RWPE1 (cell line): ENCODE measurements at regions not wholly inside any gene's neighbourhood (a gene's known extent, or its start where the extent isn't known, plus 50 kb on each side); places are given as distances from the start of the nearest gene placed in this dataset.

Experiments
- CTCF ChIA-PET: fragments of 350-600 bp; sonication (Branson Sonifier 250); formaldehyde crosslinking; extraction: SDS; loops from one replicate; lab custom pipeline; 2021; lab: Yijun Ruan, JAX
- POLR2A ChIA-PET: fragments of 400-600 bp; formaldehyde crosslinking; extraction: SDS; loops from one replicate; lab custom pipeline; 2020; ENCODE audit warnings: antibody characterized with exemption; ENCODE audit not compliant: low non-redundant PET; lab: Yijun Ruan, JAX
- DNase-seq: peaks from one replicate; pipeline ENCODE4 v3.0.0; 2012; ENCODE audit warnings: low spot score
- H3K27ac ChIP-seq: fragments of 450-650 bp; 2 replicates; pipeline ENCODE4 v1.5.1; 2017
- CTCF ChIP-seq: fragments of 450-650 bp; conservative IDR thresholded peaks from 2 replicates; pipeline ENCODE4 v1.5.1; 2017; ENCODE audit warnings: low read depth, mild to moderate bottlenecking

GRCh38 chr2:239487272-239487671 is 86.5 kb upstream of the HDAC4 start:
- no peak for DNase-seq
- no peak overlapping the region for H3K27ac ChIP-seq
- CTCF ChIA-PET: no interaction called here
- POLR2A ChIA-PET: no interaction called here
- no peak for TF ChIP-seq CTCF

- TF ChIP-seq CTCF: no peak
- ChIA-PET POLR2A (no interaction called here), CTCF (no interaction called here)
Measured at GRCh38 chr2:239485622-239486021, 84.8 kb upstream of the HDAC4 start.

GRCh38 chr2:239484571-239485355 is 83.9 kb upstream of the HDAC4 start:
- TF ChIP-seq CTCF: no peak
- POLR2A ChIA-PET: no interaction called here
- no peak for DNase-seq
- CTCF ChIA-PET: no interaction called here
- H3K27ac ChIP-seq: no peak overlapping the region

More at GRCh38 chr2:239485622-239486021, 84.8 kb upstream of the HDAC4 start:
- H3K27ac ChIP-seq: no peak overlapping the region
- no peak for DNase-seq

DNA sequence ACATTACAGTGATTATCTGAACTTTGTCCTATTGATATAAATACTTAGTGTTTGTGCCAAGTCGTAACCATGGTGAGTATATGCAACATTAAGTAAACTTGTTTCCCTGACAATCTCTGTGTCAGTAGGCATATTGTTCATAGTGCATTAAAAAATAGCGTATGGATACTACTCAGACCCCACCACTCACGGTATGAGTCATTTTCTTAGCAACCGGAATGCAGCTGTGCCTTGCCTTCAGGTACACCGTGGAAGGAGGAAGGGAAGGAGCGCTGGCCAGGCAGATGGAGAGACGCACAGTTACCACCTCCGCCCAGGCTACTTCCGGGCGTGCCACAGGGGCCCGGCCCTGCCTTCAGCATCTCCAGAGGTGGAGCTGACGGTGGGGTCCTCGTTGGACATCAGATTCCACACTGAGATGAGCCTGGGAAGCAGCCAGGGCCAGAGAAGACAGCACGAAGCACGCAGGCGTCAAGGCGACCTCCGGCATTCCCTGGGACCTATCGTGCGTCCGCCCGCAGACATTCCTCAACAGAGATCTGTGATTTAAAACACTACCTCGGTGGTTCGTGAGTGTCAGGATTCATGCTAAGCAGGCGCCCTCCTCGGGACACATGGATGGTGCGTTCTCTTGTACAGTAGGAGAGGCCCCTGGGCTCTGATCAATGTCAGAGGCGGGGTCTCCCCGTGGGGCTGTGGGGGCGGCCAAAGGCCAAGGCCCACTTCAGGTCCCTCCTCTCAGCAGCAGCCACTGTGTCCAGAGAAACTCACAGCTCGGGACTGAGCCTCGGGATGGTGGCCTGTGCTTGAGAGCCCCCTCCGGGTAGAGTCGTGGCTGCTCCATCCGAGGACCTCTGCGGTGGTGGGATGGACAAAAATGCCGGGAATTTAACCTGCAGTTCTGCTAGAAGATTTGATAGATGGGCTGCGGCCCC is 82.2 kb upstream of the HDAC4 start:
- ChIA-PET POLR2A (no interaction called here), CTCF (no interaction called here)
- no peak for TF ChIP-seq CTCF
- H3K27ac ChIP-seq: no peak overlapping the region
- peak; percentile 15 for DNase-seq

- no peak overlapping the region for H3K27ac ChIP-seq
- no peak for DNase-seq
- TF ChIP-seq CTCF: no peak
- ChIA-PET CTCF (no interaction called here), POLR2A (no interaction called here)
Measured at GRCh38 chr2:239479471-239479870, 78.7 kb upstream of the HDAC4 start.

DNA sequence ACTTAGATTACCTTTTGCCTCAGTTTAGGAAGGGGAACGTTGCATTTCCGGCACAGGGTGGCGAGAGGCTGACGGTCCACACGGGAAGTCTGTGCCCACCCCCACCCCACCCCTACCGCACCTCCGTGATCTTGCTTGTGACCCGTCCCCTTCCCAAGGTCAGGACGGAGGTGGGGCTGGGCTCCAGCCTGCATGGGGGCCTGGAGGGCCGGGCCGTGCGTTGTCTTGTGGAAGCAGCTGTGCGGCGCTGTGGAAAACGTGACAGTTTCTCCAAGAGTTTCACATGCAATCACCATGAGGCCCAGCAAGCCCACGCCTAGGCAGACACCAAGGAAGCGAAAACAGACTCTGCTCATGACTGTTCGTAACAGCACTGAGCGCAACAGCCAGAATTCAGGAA is 76.8 kb upstream of the HDAC4 start:
- H3K27ac ChIP-seq: no peak overlapping the region
- CTCF ChIA-PET: interaction anchor here (0.6 kb wide), 1 partner anchor 423 kb away, joined by 3 read pairs; no protein-coding TSS in a partner anchor
- DNase-seq: no peak
- POLR2A ChIA-PET: no interaction called here
- no peak for TF ChIP-seq CTCF
